HepG2 (cell line): ENCODE measurements at regions not wholly inside any gene's neighbourhood (a gene's known extent, or its start where the extent isn't known, plus 50 kb on each side); places are given as distances from the start of the nearest gene placed in this dataset.

Experiments
- RXRA ChIP-seq: sonication (generic); formaldehyde crosslinking; IDR thresholded peaks from 2 replicates; pipeline ENCODE4 v1.5.1; 2020; ENCODE audit warnings: missing genetic modification reagents
- ZNF232 ChIP-seq: sonication (generic); formaldehyde crosslinking; IDR thresholded peaks from 2 replicates; pipeline ENCODE4 v1.4.0; 2020; ENCODE audit warnings: missing genetic modification reagents, borderline replicate concordance
- TF ChIP-seq, protein P1 (sequence below): sonication (generic); formaldehyde crosslinking; IDR thresholded peaks from 2 replicates; pipeline ENCODE4 v1.4.0; 2020; ENCODE audit warnings: mild to moderate bottlenecking, missing genetic modification reagents
- TF ChIP-seq, protein P2 (sequence below), 2 experiments: fragments of 450-650 bp in 1 of 2; sonication (generic) in 1 of 2; formaldehyde crosslinking in 1 of 2; IDR thresholded peaks; 2 replicates each; pipeline versions ENCODE4 v1.6.1 to v1.8.0; 2016 to 2022; ENCODE audit warnings: antibody characterized with exemption in 1 of 2, mild to moderate bottlenecking in 1 of 2, missing genetic modification reagents in 1 of 2

- TF ChIP-seq, protein P1, sequence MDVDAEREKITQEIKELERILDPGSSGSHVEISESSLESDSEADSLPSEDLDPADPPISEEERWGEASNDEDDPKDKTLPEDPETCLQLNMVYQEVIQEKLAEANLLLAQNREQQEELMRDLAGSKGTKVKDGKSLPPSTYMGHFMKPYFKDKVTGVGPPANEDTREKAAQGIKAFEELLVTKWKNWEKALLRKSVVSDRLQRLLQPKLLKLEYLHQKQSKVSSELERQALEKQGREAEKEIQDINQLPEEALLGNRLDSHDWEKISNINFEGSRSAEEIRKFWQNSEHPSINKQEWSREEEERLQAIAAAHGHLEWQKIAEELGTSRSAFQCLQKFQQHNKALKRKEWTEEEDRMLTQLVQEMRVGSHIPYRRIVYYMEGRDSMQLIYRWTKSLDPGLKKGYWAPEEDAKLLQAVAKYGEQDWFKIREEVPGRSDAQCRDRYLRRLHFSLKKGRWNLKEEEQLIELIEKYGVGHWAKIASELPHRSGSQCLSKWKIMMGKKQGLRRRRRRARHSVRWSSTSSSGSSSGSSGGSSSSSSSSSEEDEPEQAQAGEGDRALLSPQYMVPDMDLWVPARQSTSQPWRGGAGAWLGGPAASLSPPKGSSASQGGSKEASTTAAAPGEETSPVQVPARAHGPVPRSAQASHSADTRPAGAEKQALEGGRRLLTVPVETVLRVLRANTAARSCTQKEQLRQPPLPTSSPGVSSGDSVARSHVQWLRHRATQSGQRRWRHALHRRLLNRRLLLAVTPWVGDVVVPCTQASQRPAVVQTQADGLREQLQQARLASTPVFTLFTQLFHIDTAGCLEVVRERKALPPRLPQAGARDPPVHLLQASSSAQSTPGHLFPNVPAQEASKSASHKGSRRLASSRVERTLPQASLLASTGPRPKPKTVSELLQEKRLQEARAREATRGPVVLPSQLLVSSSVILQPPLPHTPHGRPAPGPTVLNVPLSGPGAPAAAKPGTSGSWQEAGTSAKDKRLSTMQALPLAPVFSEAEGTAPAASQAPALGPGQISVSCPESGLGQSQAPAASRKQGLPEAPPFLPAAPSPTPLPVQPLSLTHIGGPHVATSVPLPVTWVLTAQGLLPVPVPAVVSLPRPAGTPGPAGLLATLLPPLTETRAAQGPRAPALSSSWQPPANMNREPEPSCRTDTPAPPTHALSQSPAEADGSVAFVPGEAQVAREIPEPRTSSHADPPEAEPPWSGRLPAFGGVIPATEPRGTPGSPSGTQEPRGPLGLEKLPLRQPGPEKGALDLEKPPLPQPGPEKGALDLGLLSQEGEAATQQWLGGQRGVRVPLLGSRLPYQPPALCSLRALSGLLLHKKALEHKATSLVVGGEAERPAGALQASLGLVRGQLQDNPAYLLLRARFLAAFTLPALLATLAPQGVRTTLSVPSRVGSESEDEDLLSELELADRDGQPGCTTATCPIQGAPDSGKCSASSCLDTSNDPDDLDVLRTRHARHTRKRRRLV (CRISPR knock-in tag) = no peak
- TF ChIP-seq, protein P2, sequence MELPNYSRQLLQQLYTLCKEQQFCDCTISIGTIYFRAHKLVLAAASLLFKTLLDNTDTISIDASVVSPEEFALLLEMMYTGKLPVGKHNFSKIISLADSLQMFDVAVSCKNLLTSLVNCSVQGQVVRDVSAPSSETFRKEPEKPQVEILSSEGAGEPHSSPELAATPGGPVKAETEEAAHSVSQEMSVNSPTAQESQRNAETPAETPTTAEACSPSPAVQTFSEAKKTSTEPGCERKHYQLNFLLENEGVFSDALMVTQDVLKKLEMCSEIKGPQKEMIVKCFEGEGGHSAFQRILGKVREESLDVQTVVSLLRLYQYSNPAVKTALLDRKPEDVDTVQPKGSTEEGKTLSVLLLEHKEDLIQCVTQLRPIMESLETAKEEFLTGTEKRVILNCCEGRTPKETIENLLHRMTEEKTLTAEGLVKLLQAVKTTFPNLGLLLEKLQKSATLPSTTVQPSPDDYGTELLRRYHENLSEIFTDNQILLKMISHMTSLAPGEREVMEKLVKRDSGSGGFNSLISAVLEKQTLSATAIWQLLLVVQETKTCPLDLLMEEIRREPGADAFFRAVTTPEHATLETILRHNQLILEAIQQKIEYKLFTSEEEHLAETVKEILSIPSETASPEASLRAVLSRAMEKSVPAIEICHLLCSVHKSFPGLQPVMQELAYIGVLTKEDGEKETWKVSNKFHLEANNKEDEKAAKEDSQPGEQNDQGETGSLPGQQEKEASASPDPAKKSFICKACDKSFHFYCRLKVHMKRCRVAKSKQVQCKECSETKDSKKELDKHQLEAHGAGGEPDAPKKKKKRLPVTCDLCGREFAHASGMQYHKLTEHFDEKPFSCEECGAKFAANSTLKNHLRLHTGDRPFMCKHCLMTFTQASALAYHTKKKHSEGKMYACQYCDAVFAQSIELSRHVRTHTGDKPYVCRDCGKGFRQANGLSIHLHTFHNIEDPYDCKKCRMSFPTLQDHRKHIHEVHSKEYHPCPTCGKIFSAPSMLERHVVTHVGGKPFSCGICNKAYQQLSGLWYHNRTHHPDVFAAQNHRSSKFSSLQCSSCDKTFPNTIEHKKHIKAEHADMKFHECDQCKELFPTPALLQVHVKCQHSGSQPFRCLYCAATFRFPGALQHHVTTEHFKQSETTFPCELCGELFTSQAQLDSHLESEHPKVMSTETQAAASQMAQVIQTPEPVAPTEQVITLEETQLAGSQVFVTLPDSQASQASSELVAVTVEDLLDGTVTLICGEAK (IDR thresholded peaks at IDR 0.05) = no peak
- TF ChIP-seq, protein P2 (CRISPR knock-in tag; IDR thresholded peaks at IDR 0.05) = no peak
- no peak for TF ChIP-seq RXRA (CRISPR knock-in tag)
- TF ChIP-seq ZNF232 (CRISPR knock-in tag) = no peak
These were observed 1042.5 kb upstream of the SPRY2 start for GRCh38 chr13:81383444-81383843.
